Psoas muscle (tissue), 7 donors: ENCODE measurements at regions not wholly inside any gene's neighbourhood (a gene's known extent, or its start where the extent isn't known, plus 50 kb on each side); places are given as distances from the start of the nearest gene placed in this dataset.

Source experiments
- ATAC-seq, 4 donors: fragments of 200-7000 bp; cut with Tn5 transposase; one replicate each; pipeline ENCODE4 v1.9.1; 2020; ENCODE audit warnings: moderate library complexity in 3 of 4, mild to moderate bottlenecking in 2 of 4
- DNase-seq, 2 donors: peaks; one replicate each; pipeline ENCODE4 v3.0.0-alpha.2; 2020
- H3K27ac ChIP-seq: fragments of 200-600 bp; one replicate; pipeline ENCODE4 v1.8.0; 2022
- H3K27me3 ChIP-seq, 3 donors: fragments of 200-600 bp in 1 of 3; one replicate each; pipeline versions ENCODE4 v1.6.1 to v1.8.0; 2013 to 2022; ENCODE audit warnings: low read length in 2 of 3, mild to moderate bottlenecking in 2 of 3, moderate library complexity in 1 of 3; ENCODE audit not compliant: insufficient read depth in 3 of 3
- H3K36me3 ChIP-seq, 2 donors: fragments of 200-600 bp in 1 of 2; one replicate each; pipeline versions ENCODE4 v1.6.1 to v1.8.0; 2013 to 2022; ENCODE audit warnings: low read depth in 1 of 2, mild to moderate bottlenecking in 1 of 2, moderate library complexity in 1 of 2; ENCODE audit not compliant: insufficient read depth in 1 of 2
- H3K4me1 ChIP-seq: fragments of 200-600 bp; one replicate; pipeline ENCODE4 v1.8.0; 2022
- H3K4me3 ChIP-seq: fragments of 200-600 bp; one replicate; pipeline ENCODE4 v1.8.0; 2022; ENCODE audit warnings: mild to moderate bottlenecking
- H3K9me3 ChIP-seq: fragments of 200-600 bp; one replicate; pipeline ENCODE4 v1.8.0; 2022
- WGBS, 3 donors: extraction: QIAGEN DNeasy Blood & Tissue Kit; methylation state at CpG; one replicate each; pipeline versions ENCODE4 v1.1.6 to v1.1.7; 2013; 5-methylcytosine and 5-hydroxymethylcytosine counted together
- intact Hi-C, 2 donors: fragments of 100-400 bp; cut with DNase I; formaldehyde crosslinking; loops; one replicate each; pipeline versions ENCODE4 v1.11.0 to v1.14.2; 2022
- TF ChIP-seq, protein P1 (sequence below): fragments of 200-600 bp; IDR thresholded peaks from one replicate; pipeline ENCODE4 v1.8.0; 2022; ENCODE audit warnings: antibody characterized with exemption
- donor health status: healthy with polysubstance abuse.
- donor health status: DM: no; HTN: no; CAD: no; lungs with moderate emphysema.
- donor health status: Bipolar disorder and iron deficiency.
- donor health status: healthy.
- donor health status: DM: yes; HTN: yes; CAD: no.
- donor health status: DM: no; HTN: no; CAD: no.
- donor health status: DM: yes; HTN: yes; CAD: no.

GRCh38 chr6:156448579-156448978 is 328.6 kb upstream of the ARID1B start:
- DNase-seq (no peak), ATAC-seq (no peak)
- TF ChIP-seq, protein P1, sequence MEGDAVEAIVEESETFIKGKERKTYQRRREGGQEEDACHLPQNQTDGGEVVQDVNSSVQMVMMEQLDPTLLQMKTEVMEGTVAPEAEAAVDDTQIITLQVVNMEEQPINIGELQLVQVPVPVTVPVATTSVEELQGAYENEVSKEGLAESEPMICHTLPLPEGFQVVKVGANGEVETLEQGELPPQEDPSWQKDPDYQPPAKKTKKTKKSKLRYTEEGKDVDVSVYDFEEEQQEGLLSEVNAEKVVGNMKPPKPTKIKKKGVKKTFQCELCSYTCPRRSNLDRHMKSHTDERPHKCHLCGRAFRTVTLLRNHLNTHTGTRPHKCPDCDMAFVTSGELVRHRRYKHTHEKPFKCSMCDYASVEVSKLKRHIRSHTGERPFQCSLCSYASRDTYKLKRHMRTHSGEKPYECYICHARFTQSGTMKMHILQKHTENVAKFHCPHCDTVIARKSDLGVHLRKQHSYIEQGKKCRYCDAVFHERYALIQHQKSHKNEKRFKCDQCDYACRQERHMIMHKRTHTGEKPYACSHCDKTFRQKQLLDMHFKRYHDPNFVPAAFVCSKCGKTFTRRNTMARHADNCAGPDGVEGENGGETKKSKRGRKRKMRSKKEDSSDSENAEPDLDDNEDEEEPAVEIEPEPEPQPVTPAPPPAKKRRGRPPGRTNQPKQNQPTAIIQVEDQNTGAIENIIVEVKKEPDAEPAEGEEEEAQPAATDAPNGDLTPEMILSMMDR, result no peak
- WGBS, 3 donors, result 72 to 78% (median 74%) methylated on average over 1 of the region's 1 CpG
- H3K27ac ChIP-seq, result no peak overlapping the region
- no peaks in the 10 kb centered on the region for H3K9me3 ChIP-seq
- H3K4me3 ChIP-seq, result no peak overlapping the region
- H3K36me3 ChIP-seq, result no peaks in the 10 kb centered on the region
- H3K27me3 ChIP-seq, result no peaks in the 10 kb centered on the region
- intact Hi-C loops, result no loop called here
- no peaks in the 10 kb centered on the region for H3K4me1 ChIP-seq

DNA sequence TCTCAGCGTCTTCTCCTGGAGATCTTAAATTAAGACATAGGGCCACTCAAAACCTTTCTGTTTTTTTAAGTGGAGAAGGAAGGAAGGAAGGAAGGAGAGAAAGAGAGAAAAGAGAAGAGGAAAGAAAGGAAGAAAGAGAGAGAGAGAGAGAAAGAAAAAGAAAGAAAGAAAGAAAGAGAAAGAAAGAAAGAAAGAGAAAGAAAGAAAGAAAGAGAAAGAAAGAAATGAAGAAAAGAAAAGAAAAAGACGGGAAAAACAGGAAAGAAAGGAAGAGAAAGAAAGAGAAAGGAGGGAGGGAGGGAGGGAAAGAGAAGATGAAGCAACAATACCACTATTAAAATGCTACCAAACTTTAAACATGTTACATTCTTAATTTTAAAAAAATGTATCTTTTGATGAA is 336.5 kb upstream of the ARID1B start:
- ATAC-seq, result no peak
- WGBS, 3 donors, result 74 to 87% (median 85%) methylated on average over 2 of the region's 2 CpGs

DNA sequence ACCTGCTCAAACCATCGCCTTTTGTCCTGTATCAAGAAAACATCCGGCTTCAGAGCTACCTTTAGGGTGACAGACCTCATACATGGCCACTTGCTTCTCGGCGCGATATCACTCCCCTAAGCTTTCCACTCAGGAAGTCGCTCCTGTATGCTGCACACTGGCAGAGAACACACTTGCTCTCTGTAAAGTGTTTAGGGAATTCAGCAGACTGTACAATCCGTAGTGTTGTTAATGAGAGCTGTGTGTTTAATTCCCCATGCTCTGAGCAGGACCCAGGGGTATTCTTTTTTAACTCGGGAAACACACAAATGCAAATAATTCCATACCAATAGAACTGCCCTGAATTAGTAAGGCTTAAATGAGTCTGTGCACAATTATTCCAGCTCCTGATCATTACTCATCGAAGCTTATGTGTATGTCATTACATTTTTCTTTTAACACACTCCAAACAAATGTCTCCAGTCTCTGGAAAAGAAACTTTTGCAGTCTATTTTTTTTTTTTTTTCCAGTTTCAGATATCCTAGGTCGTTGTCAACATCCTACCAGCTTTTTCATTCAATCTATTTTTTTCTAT is 338.7 kb upstream of the ARID1B start:
- H3K4me1 ChIP-seq, result no peaks in the 10 kb centered on the region
- H3K27ac ChIP-seq, result no peak overlapping the region
- H3K27me3 ChIP-seq, result peaks cover 0 to 4% (median 2%) of the 10 kb centered on the region in 3 donors
- intact Hi-C loops, result no loop called here
- no peaks in the 10 kb centered on the region for H3K36me3 ChIP-seq
- TF ChIP-seq, protein P1, result no peak
- ATAC-seq (no peak), DNase-seq (no peak)
- 61 to 67% (median 67%) methylated on average over 10 of the region's 10 CpGs for WGBS, 3 donors
- no peak overlapping the region for H3K4me3 ChIP-seq
- no peaks in the 10 kb centered on the region for H3K9me3 ChIP-seq

More for the DNA sequence above, 336.5 kb upstream of the ARID1B start:
- Histone ChIP-seq H3K27ac (no peak overlapping the region), H3K4me1 (no peaks in the 10 kb centered on the region), H3K36me3 (no peaks in the 10 kb centered on the region), H3K4me3 (no peak overlapping the region), H3K9me3 (no peaks in the 10 kb centered on the region), H3K27me3 (peaks cover 0 to 4% (median 2%) of the 10 kb centered on the region in 3 donors)
- TF ChIP-seq, protein P1, result no peak
- DNase-seq, result no peak
- intact Hi-C loops, result no loop called here

DNA sequence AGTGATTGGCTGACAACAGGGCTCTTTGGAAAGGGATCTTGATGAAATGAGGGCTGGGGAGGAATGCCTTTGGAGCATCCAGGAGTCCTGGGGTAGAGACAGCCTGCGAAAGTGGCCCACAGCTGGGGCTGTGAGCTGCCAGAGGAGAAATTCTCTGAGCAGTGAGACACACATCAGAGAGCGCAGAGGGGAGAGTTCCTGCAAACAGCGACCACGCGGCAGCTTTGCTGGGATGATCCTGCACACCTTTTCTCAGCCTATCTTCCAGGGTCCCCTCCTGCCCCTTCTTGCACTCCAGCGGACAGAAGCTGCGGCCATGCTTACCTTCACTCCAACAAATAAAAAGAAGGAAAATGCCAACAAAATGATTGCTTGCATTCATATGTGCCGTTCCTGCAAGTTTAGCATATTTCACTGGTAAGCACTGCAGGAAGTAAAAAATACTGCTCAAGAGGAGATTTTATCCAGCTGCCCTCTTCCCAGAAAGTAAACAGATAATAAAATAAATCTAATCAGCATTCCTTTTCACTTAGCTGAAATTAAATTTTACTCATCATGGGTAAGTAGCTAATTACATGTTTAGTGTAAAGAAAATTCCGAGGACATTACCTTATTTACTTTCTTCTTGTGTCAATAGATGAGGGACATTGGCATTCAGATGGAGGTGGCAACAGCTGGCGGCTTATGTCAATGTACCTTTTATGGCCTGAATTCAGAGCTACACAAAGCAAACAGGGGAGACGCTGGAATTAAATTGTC is 339.9 kb upstream of the ARID1B start:
- H3K9me3 ChIP-seq, result no peaks in the 10 kb centered on the region
- H3K4me1 ChIP-seq, result no peaks in the 10 kb centered on the region
- ATAC-seq, result no peak
- H3K27me3 ChIP-seq, result peaks cover 0 to 4% (median 2%) of the 10 kb centered on the region in 3 donors
- DNase-seq, result no peak
- H3K27ac ChIP-seq, result no peak overlapping the region
- intact Hi-C loops, result no loop called here
- 52 to 59% (median 58%) methylated on average over 11 of the region's 11 CpGs for WGBS, 3 donors
- no peak overlapping the region for H3K4me3 ChIP-seq
- TF ChIP-seq, protein P1, result no peak
- no peaks in the 10 kb centered on the region for H3K36me3 ChIP-seq
